MCF 10A (cell line): ENCODE measurements at regions not wholly inside any gene's neighbourhood (a gene's known extent, or its start where the extent isn't known, plus 50 kb on each side); places are given as distances from the start of the nearest gene placed in this dataset.

Experiments
- BruUV-seq: library from RNA; stranded (reverse); fragments of 400-500 nt; replicated peaks from 2 replicates; lab custom pipeline; 2021; lab: Mats Ljungman, UMichigan
- CTCF ChIA-PET: fragments of 300-600 bp; sonication (Branson Sonifier 250); formaldehyde crosslinking; extraction: SDS; loops from one replicate; lab custom pipeline; 2021; ENCODE audit warnings: antibody characterized with exemption, inconsistent platforms; lab: Yijun Ruan, JAX
- POLR2A ChIA-PET: fragments of 300-600, 350-650 bp; sonication (Branson Sonifier 250); formaldehyde crosslinking; extraction: SDS; loops from one replicate; lab custom pipeline; 2020; ENCODE audit warnings: antibody characterized with exemption, inconsistent platforms; lab: Yijun Ruan, JAX
- DNase-seq: peaks from one replicate; pipeline ENCODE4 v3.0.0-alpha.2; 2018; ENCODE audit not compliant: unreplicated experiment
- H3K27ac Mint-ChIP-seq: one replicate; pipeline ENCODE4 v1.8.0; 2022; ENCODE audit warnings: mild to moderate bottlenecking, low read depth, mixed read lengths; ENCODE audit not compliant: unreplicated experiment
- H3K27me3 Mint-ChIP-seq: one replicate; pipeline ENCODE4 v1.8.0; 2022; ENCODE audit warnings: mixed read lengths; ENCODE audit not compliant: insufficient read depth, unreplicated experiment
- H3K36me3 Mint-ChIP-seq: one replicate; pipeline ENCODE4 v1.8.0; 2022; ENCODE audit warnings: mild to moderate bottlenecking, moderate library complexity, mixed read lengths; ENCODE audit not compliant: insufficient read depth, unreplicated experiment
- H3K4me1 Mint-ChIP-seq: one replicate; pipeline ENCODE4 v1.8.0; 2022; ENCODE audit warnings: mixed read lengths; ENCODE audit not compliant: insufficient read depth, unreplicated experiment
- H3K4me3 Mint-ChIP-seq: one replicate; pipeline ENCODE4 v1.8.0; 2022; ENCODE audit warnings: mild to moderate bottlenecking, moderate library complexity, mixed read lengths; ENCODE audit not compliant: unreplicated experiment
- H3K9me3 Mint-ChIP-seq: one replicate; pipeline ENCODE4 v1.8.0; 2022; ENCODE audit warnings: mixed read lengths; ENCODE audit not compliant: unreplicated experiment
- CTCF ChIP-seq: fragments of 200-600 bp; IDR thresholded peaks from one replicate; pipeline ENCODE4 v1.8.0; 2022; ENCODE audit warnings: antibody characterized with exemption, mild to moderate bottlenecking; ENCODE audit not compliant: unreplicated experiment
- intact Hi-C: fragments of 100-400 bp; cut with micrococcal nuclease; formaldehyde crosslinking; loops from 2 replicates; pipeline ENCODE4 v1.14.1; 2022

DNA sequence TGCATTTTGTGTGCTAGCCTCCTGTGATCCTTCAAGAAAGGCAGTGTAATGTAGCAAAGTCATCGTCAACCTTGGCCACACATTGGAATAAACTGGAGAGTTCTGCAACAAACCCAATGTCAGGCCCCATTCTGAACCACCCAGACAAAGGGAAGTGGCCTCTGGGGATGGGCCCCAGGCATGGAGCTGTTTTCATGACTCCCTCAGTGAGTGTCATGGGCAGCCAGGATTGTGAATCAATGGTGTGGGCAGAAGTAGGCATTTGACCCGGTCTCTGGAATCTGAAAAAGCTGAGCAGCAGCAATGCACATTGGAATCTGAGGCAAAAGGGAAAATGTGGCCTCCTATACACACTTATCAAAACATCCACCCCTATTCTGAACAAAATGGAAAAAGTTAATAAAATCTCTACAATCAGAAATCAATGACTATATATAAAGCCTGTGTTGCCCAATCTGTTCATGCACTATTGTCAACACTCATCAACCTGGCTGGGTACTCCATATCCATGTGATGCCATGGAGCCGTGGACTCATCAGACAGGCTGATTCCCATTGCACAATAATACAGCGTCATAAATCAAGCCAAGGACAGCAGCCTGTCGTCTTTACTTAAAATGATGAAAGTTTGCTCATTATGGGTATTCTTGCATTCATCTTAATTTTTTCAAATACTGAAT, 134.9 kb upstream of the STMND1 start:
- ChIA-PET POLR2A (no interaction called here), CTCF (interaction anchor here (0.6 to 5.8 kb wide), 6 partner anchors 11 to 632 kb away, joined by 3 to 45 read pairs (median 3); no protein-coding TSS in a partner anchor)
- Mint-ChIP-seq H3K27me3 (peaks cover 27% of the 10 kb centered on the region), H3K36me3 (no peaks in the 10 kb centered on the region), H3K4me1 (peaks cover 5% of the 10 kb centered on the region), H3K9me3 (no peaks in the 10 kb centered on the region), H3K27ac (no peak overlapping the region), H3K4me3 (no peak overlapping the region)
- TF ChIP-seq CTCF: no peak
- peak; percentile 50 for DNase-seq
- BruUV-seq: no TSS peak
- intact Hi-C loops: loop anchor here (5.0 to 10.0 kb wide), 2 partner anchors 118 to 455 kb away; no protein-coding TSS in a partner anchor

DNA sequence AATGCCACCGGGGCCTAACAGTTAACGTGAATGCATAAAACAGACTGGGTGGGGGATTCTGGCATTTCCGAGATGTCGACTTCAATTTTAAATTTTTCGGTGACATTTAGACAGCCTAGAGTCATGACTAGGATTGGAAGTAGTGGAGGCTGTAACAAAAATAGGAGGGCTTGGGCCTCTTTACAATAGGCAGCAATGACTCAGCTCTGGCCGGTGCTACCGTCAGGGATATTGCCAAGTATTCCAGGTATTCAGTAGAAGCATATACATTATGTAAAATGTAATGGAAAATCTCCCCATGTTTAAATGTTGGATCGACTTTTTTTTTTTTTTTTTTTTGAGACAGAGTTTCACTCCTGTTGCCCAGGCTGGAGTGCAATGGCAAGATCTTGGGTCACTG, 136.2 kb upstream of the STMND1 start:
- Mint-ChIP-seq H3K27me3 (peaks cover 15% of the 10 kb centered on the region), H3K36me3 (no peaks in the 10 kb centered on the region), H3K4me3 (no peak overlapping the region), H3K4me1 (peaks cover 5% of the 10 kb centered on the region), H3K27ac (no peak overlapping the region), H3K9me3 (no peaks in the 10 kb centered on the region)
- no peak for TF ChIP-seq CTCF
- no peak for DNase-seq
- POLR2A ChIA-PET: interaction anchor here (0.5 to 1.8 kb wide), 4 partner anchors 16 to 463 kb away, joined by 3 to 10 read pairs (median 4); no protein-coding TSS in a partner anchor
- CTCF ChIA-PET: interaction anchor here (0.7 to 5.8 kb wide), 40 partner anchors 9 to 1115 kb away, joined by 3 to 45 read pairs (median 4); no protein-coding TSS in a partner anchor
- intact Hi-C loops: loop anchor here (1.0 to 10.0 kb wide), 4 partner anchors 119 to 633 kb away; no protein-coding TSS in a partner anchor
- no TSS peak for BruUV-seq

DNA sequence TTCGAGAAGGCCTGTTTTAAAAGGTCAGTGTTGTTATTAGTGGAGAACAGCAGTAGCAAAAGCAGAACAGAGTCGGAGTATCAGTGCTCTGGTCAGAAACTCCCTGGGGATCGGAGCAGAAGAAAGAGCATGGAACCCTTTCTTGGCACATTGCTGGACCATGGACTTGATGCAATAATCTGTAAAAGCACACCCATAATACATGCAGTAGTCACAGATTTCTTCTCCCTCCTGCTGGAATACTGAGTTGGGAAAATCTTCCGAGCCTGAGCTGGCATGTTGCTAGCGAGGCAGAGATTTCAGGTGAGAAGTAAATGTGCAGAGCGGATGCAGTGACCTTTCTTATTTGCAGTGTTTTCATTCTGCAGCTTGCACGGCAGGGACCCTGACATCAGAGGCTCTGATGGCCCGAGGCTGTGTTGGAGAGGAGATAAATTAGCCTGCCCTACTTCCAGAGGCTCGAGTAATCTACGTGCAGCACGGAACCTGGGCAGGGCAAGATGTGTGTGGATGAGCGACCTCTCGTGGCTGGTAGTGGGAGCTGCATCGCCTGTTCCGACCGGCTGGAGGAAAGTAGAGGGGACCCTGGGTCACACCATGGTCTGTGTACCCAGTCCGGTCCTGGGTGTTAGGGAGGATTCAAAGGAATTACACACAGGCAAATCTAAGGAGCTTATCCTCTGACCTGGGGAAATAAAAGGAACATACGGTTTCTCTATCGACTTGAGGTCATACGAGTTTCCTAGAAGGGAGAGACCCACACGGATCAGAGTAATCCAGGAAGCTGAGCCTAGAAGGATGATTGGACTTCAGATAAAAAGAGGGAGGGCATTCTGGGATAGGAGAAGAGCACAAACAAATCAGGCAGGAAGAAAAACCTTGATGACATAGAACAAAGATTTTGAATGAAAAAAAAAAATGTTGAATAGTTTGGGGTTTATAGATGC, 137.0 kb upstream of the STMND1 start:
- intact Hi-C loops: loop anchor here (1.0 to 10.0 kb wide), 4 partner anchors 120 to 632 kb away; no protein-coding TSS in a partner anchor
- ChIA-PET POLR2A (interaction anchor here (0.5 to 1.8 kb wide), 4 partner anchors 15 to 462 kb away, joined by 3 to 10 read pairs (median 4); no protein-coding TSS in a partner anchor), CTCF (interaction anchor here (0.6 to 5.8 kb wide), 55 partner anchors 8 to 1116 kb away, joined by 3 to 45 read pairs (median 4); no protein-coding TSS in a partner anchor)
- peaks cover 5% of the 10 kb centered on the region for H3K4me1 Mint-ChIP-seq
- peak; percentile 75 for DNase-seq
- peaks cover 6% of the 10 kb centered on the region for H3K27me3 Mint-ChIP-seq
- peak overlapping the region; percentile 3 for H3K27ac Mint-ChIP-seq
- H3K36me3 Mint-ChIP-seq: no peaks in the 10 kb centered on the region
- no peak overlapping the region for H3K4me3 Mint-ChIP-seq
- no TSS peak for BruUV-seq
- peak; percentile 87 for TF ChIP-seq CTCF
- no peaks in the 10 kb centered on the region for H3K9me3 Mint-ChIP-seq
